Islet of Langerhans (tissue), 1 donor: ENCODE measurements at regions not wholly inside any gene's neighbourhood (a gene's known extent, or its start where the extent isn't known, plus 50 kb on each side); places are given as distances from the start of the nearest gene placed in this dataset.

ENCODE experiments used
- FAIRE-seq: peaks from one replicate; lab custom pipeline; 2011; peaks lifted over from hg19 to GRCh38; lab: Jason Lieb, UNC

- no peak for FAIRE-seq
Measured at GRCh38 chr10:91137822-91138221, 82.6 kb upstream of the PCGF5 start.

DNA sequence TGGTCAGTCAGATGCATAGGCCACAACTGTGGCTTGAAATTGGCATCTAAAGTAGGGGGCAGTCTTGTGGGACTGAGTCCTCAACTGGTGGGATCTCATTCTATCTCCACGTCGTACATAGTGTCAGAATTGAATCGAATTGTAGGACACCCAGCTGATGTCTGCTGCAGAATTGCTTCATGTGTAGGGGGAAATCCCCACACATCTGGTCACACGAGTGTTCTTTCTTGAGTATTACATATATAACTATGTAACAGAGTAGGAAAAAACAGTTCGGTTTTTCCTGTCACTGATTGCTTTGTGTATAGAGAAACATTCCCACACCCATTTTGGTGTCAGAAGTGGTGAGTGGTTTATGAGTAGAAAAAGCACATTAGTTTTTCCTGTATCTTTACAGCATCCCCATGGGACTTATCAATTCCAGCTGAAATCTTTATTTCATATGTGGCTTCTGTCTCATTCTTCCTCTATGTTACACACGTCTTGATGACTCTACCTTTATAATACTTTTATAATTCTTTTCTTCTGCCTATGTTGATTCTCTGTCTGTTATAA lies 79.4 kb upstream of the PCGF5 start:
- FAIRE-seq = no peak

DNA sequence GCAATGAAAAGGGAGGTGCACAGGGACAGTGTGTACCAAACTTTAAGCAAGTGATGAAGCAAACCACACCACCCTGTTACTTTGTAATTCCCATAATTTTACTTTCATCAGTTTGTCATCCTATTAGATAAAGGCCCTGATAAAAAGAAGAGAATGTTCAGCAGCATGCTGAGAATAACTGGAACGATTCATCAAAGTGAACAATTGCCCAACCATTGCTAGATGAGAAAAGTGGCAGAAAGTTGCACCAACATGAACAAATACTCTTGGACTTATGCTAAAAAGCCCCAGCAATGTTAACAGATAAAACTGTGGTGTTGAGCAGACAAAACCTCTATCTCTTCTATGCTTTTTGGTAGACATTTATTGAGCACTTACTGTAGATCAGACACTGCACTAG lies 75.5 kb upstream of the PCGF5 start:
- no peak for FAIRE-seq

GRCh38 chr10:91146146-91146545 lies 74.3 kb upstream of the PCGF5 start:
- FAIRE-seq = no peak

DNA sequence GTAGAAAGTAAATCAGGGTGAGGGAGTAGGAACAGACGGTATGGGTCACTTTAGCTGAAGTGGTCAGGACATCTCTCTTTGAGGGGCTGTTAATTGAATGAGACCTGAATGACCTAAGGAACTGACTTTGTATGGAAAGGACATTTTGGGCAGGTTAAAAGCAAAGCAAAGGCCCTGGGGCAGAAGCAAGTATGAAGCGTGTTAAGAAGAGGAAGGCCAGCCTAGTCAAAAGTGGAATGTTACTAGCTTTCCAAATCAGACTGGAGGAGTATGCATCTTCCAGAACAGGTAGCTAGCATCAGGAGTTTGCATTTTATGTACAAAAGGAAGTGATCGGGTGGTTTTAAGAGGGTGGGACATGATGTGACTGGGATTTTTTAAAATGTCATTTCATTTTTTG lies 70.9 kb upstream of the PCGF5 start:
- FAIRE-seq = no peak

GRCh38 chr10:91150631-91151030 lies 69.8 kb upstream of the PCGF5 start:
- no peak for FAIRE-seq

DNA sequence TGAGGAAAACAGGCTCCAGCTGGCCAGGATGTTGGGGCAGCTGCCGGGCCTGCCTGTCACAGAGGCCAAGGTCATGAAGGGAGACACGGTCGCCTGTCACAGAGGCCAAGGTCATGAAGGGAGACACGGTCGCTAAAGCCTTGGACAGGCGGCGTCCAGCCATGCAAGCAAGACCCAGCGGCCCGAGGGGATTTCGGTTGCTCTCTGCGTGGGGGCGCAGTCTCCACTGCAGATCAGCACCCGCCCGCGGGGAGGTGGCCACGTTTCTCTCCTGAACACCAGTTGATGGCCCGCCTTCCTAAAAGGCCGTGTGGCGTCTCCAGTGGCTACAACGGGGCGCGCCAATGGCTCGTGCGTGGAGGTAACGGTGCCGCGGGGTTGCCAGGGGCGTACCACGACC lies 67.0 kb upstream of the PCGF5 start:
- no peak for FAIRE-seq

GRCh38 chr10:91154842-91155241 lies 65.6 kb upstream of the PCGF5 start:
- FAIRE-seq = no peak

DNA sequence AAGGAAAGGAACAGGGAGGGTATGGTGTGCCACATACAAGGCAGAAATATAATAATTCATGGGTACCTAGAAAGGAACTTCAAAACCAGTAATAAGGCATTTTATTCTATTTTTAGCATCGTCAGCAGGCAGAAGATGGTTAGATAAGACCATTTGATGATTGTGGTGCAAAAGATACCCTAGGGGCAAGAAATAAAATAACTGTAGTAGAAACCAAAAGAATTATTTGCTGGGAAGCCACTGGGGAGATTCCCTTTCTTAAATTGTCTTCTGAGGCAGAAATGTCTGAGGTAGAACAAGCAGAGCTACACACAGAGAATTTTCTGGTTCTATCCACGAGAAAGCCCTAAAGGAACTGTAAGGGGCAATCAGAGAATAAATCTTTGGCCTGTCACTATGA lies 64.3 kb upstream of the PCGF5 start:
- no peak for FAIRE-seq

GRCh38 chr10:91159254-91159783 lies 61.1 kb upstream of the PCGF5 start:
- FAIRE-seq = no peak

GRCh38 chr10:91162050-91162494 lies 58.4 kb upstream of the PCGF5 start:
- no peak for FAIRE-seq

- FAIRE-seq = no peak
Measured at GRCh38 chr10:91162495-91163268, 57.8 kb upstream of the PCGF5 start.

DNA sequence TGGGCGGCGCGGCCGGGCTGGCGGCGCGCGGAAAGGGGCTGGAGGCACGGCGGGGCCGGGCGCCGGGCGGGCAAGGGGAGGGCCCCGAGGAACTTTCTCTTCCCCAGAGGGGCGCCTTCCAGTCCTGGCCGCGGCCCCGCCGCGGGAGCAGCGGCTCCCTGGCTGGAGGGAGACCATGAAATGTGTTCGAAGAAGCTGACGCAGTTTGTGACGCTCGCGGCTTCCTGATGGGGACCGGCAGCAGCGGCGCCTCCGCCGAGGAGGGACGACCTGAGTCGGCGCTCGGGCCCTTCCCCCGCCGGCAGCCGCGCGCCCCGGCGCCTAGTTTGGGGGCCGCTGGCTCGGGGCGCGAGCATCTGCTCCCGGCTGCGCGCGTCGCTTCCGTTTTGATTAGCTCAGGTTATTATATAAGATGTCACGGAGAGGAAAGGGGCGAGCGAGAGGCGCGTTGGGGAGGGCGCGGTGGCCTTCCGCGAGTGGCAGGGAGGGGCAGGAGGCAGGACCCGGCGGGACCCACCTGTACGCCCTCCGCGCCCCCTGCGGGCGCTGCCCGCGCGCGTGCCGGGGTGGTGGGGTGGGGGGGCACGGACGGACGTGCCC lies 57.1 kb upstream of the PCGF5 start:
- no peak for FAIRE-seq

DNA sequence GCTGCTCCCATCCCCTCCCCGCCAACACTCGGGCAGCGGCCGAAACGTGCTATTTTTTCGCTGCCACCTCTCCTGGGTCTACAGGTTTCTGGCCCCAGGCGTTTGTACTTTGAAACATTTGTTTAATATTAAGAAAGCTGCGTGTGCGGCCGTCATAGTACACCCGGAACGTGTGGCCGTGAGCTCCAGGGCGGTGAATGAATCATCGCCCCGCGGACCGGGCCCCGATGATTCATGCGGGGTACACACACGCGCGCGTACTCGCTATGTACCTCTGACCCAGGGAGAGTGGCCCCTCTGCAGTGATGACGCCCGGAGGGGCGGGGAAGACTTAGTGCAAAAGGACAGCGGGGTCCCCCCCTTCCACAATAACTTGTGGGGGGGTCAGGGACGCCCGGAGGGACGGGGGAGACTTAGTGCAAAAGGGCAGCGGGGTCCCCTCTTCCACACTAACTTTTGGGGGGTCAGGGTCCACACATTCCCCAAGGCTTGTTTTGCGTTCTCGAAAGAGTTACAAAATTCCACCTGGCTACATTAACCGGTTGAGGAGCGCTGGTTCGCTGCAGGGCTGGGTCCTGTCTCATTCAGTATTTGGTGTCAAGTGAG lies 56.5 kb upstream of the PCGF5 start:
- no peak for FAIRE-seq

DNA sequence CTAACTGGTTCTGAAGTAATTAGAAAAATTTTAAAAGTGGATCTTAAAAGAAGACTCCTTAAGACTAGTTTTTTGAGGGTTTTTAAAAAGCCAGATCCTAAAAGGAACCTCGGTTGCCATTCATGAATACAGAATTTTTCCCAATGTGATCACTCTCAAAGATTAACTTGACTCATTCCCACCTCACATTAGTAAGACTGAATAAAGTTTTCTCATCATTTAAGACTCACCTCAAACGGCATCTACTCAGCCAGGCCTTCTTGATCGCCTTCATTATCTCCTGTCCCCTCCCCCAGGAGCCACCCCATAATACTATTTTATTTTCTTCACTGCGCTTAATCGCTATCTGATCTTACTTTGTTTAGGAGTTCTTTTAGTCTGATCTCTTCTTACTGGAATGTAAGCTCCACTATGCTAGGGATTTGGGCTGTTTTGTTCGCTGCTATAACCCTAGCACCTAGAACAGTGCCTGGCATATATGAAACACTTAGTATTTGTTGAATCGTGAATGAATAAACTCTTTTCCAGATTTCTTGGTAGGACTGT lies 55.9 kb upstream of the PCGF5 start:
- FAIRE-seq = no peak

GRCh38 chr10:91167406-91167805 lies 53.1 kb upstream of the PCGF5 start:
- no peak for FAIRE-seq

- FAIRE-seq = no peak
Measured at GRCh38 chr10:91170418-91170817, 50.0 kb upstream of the PCGF5 start.
